Neural progenitor cell (in vitro differentiated cells): ENCODE measurements at regions not wholly inside any gene's neighbourhood (a gene's known extent, or its start where the extent isn't known, plus 50 kb on each side); places are given as distances from the start of the nearest gene placed in this dataset.

Source experiments
- DNase-seq: peaks from one replicate; pipeline ENCODE4 v3.0.0-alpha.2; 2016; ENCODE audit warnings: low spot score
- H2AFZ ChIP-seq: fragments of 200-600 bp; sonication (generic); replicated peaks from 2 replicates; pipeline ENCODE4 v1.6.1; 2016; ENCODE audit warnings: antibody characterized with exemption
- H3F3A ChIP-seq: fragments of 200-600 bp; sonication (generic); 2 replicates; pipeline ENCODE4 v1.6.1; 2016; ENCODE audit warnings: antibody characterized with exemption, low read depth
- H3K27ac ChIP-seq: fragments of 200-600 bp; sonication (generic); 2 replicates; pipeline ENCODE4 v1.5.1; 2016; ENCODE audit warnings: mild to moderate bottlenecking
- H3K27me3 ChIP-seq: fragments of 200-600 bp; sonication (generic); 2 replicates; pipeline ENCODE4 v1.6.1; 2016; ENCODE audit warnings: mild to moderate bottlenecking, moderate library complexity
- H3K36me3 ChIP-seq: fragments of 200-600 bp; sonication (generic); 2 replicates; pipeline ENCODE4 v1.5.1; 2016
- H3K4me1 ChIP-seq: fragments of 200-600 bp; sonication (generic); 2 replicates; pipeline ENCODE4 v1.6.1; 2016; ENCODE audit warnings: mixed run types
- H3K4me2 ChIP-seq: fragments of 200-600 bp; sonication (generic); 2 replicates; pipeline ENCODE4 v1.6.1; 2016
- H3K4me3 ChIP-seq: fragments of 200-600 bp; sonication (generic); 2 replicates; pipeline ENCODE4 v1.5.1; 2016
- H3K79me2 ChIP-seq: fragments of 200-600 bp; sonication (generic); 2 replicates; pipeline ENCODE4 v1.6.1; 2016; ENCODE audit warnings: low read depth
- H3K9ac ChIP-seq: fragments of 200-600 bp; sonication (generic); 2 replicates; pipeline ENCODE4 v1.6.1; 2016
- H3K9me3 ChIP-seq: fragments of 200-600 bp; sonication (generic); 2 replicates; pipeline ENCODE4 v1.5.1; 2016; ENCODE audit warnings: low read depth
- H4K20me1 ChIP-seq: fragments of 200-600 bp; sonication (generic); 2 replicates; pipeline ENCODE4 v1.6.1; 2016; ENCODE audit warnings: low read depth
- H3K27ac Mint-ChIP-seq: 3 replicates; pipeline ENCODE4 v1.8.0; 2021; ENCODE audit warnings: mixed read lengths
- H3K27me3 Mint-ChIP-seq: 2 replicates; pipeline ENCODE4 v1.8.0; 2022; ENCODE audit warnings: low read depth, mild to moderate bottlenecking, inconsistent platforms, moderate library complexity, mixed read lengths; ENCODE audit not compliant: insufficient read depth
- H3K36me3 Mint-ChIP-seq: 3 replicates; pipeline ENCODE4 v1.8.0; 2021; ENCODE audit warnings: mixed read lengths
- H3K4me1 Mint-ChIP-seq: 3 replicates; pipeline ENCODE4 v1.8.0; 2021; ENCODE audit warnings: mixed read lengths
- H3K4me3 Mint-ChIP-seq: 3 replicates; pipeline ENCODE4 v1.8.0; 2021; ENCODE audit warnings: mild to moderate bottlenecking, moderate library complexity, mixed read lengths
- H3K9me3 Mint-ChIP-seq: 3 replicates; pipeline ENCODE4 v1.8.0; 2020; ENCODE audit warnings: mixed read lengths
- CTCF ChIP-seq: fragments of 200-600 bp; sonication (generic); IDR thresholded peaks from 2 replicates; pipeline ENCODE4 v1.5.1; 2017; ENCODE audit warnings: antibody characterized with exemption, mild to moderate bottlenecking
- EZH2 ChIP-seq: fragments of 200-600 bp; sonication (generic); IDR thresholded peaks from 2 replicates; pipeline ENCODE4 v1.6.1; 2017; ENCODE audit warnings: antibody characterized with exemption, mild to moderate bottlenecking, moderate library complexity
- EZH2phosphoT487 ChIP-seq: fragments of 200-600 bp; sonication (generic); IDR thresholded peaks from 2 replicates; pipeline ENCODE4 v1.6.1; 2017; ENCODE audit warnings: antibody characterized with exemption

DNA sequence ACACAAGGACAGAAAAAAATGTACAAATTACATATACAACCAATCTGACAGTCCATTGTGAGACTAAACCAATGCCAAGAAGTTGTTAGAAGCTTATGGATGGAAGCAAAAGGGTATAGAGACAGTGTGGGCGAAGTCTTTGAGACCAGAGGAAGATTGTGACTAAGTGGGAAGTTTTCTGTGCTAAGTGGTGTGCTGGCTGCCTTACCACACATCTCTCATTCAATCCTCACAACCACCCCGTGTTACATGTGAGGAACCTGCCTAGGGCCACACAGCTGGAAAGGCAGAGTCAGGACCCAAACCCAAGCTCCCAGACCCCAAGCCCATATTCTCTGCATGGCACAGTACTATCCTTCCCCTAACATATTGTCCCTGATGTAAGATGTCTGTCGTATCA lies 53.5 kb upstream of the DUSP10 start:
- DNase-seq, result no peak
- H3K9me3 Mint-ChIP-seq, result no peaks in the 10 kb centered on the region
- H3K27me3 ChIP-seq, result no peaks in the 10 kb centered on the region
- no peaks in the 10 kb centered on the region for H3F3A ChIP-seq
- no peaks in the 10 kb centered on the region for H3K36me3 ChIP-seq
- no peak overlapping the region for H3K4me2 ChIP-seq
- TF ChIP-seq CTCF (no peak), EZH2 (no peak), EZH2phosphoT487 (no peak)
- H3K27me3 Mint-ChIP-seq, result no peaks in the 10 kb centered on the region
- no peaks in the 10 kb centered on the region for H3K79me2 ChIP-seq
- H3K4me3 ChIP-seq, result no peak overlapping the region
- no peak overlapping the region for H2AFZ ChIP-seq
- peaks cover 2% of the 10 kb centered on the region for H3K4me1 Mint-ChIP-seq
- H4K20me1 ChIP-seq, result no peaks in the 10 kb centered on the region
- no peaks in the 10 kb centered on the region for H3K9me3 ChIP-seq
- no peak overlapping the region for H3K27ac Mint-ChIP-seq
- no peaks in the 10 kb centered on the region for H3K36me3 Mint-ChIP-seq
- H3K4me3 Mint-ChIP-seq, result no peak overlapping the region
- H3K27ac ChIP-seq, result no peak overlapping the region
- no peaks in the 10 kb centered on the region for H3K4me1 ChIP-seq
- no peak overlapping the region for H3K9ac ChIP-seq

- no peaks in the 10 kb centered on the region for H3K27me3 ChIP-seq
- DNase-seq, result no peak
- no peaks in the 10 kb centered on the region for H3K36me3 ChIP-seq
- H3K4me2 ChIP-seq, result no peak overlapping the region
- no peak overlapping the region for H3K4me3 ChIP-seq
- Mint-ChIP-seq H3K27ac (no peak overlapping the region), H3K36me3 (no peaks in the 10 kb centered on the region), H3K27me3 (no peaks in the 10 kb centered on the region), H3K9me3 (no peaks in the 10 kb centered on the region), H3K4me3 (no peak overlapping the region), H3K4me1 (peaks cover 2% of the 10 kb centered on the region)
- H3K79me2 ChIP-seq, result no peaks in the 10 kb centered on the region
- H3K9ac ChIP-seq, result no peak overlapping the region
- H3K9me3 ChIP-seq, result no peaks in the 10 kb centered on the region
- no peak overlapping the region for H3K27ac ChIP-seq
- no peak overlapping the region for H2AFZ ChIP-seq
- no peaks in the 10 kb centered on the region for H3K4me1 ChIP-seq
- no peaks in the 10 kb centered on the region for H3F3A ChIP-seq
- TF ChIP-seq CTCF, result no peak
- no peak for TF ChIP-seq EZH2
- no peak for TF ChIP-seq EZH2phosphoT487
- H4K20me1 ChIP-seq, result no peaks in the 10 kb centered on the region
Observed at GRCh38 chr1:221794935-221795334, 53.0 kb upstream of the DUSP10 start.

GRCh38 chr1:221794079-221794670 lies 52.3 kb upstream of the DUSP10 start:
- H3K4me2 ChIP-seq, result no peak overlapping the region
- no peaks in the 10 kb centered on the region for H3F3A ChIP-seq
- Mint-ChIP-seq H3K4me3 (no peak overlapping the region), H3K36me3 (no peaks in the 10 kb centered on the region), H3K9me3 (no peaks in the 10 kb centered on the region), H3K4me1 (peaks cover 2% of the 10 kb centered on the region), H3K27me3 (no peaks in the 10 kb centered on the region), H3K27ac (no peak overlapping the region)
- H3K9ac ChIP-seq, result no peak overlapping the region
- H3K27ac ChIP-seq, result no peak overlapping the region
- no peaks in the 10 kb centered on the region for H4K20me1 ChIP-seq
- no peaks in the 10 kb centered on the region for H3K79me2 ChIP-seq
- no peaks in the 10 kb centered on the region for H3K9me3 ChIP-seq
- H2AFZ ChIP-seq, result no peak overlapping the region
- no peaks in the 10 kb centered on the region for H3K36me3 ChIP-seq
- DNase-seq, result no peak
- no peaks in the 10 kb centered on the region for H3K4me1 ChIP-seq
- no peak overlapping the region for H3K4me3 ChIP-seq
- H3K27me3 ChIP-seq, result no peaks in the 10 kb centered on the region
- TF ChIP-seq EZH2phosphoT487 (no peak), CTCF (no peak), EZH2 (no peak)
